ENCODE measurements at regions not wholly inside any gene's neighbourhood (a gene's known extent, or its start where the extent isn't known, plus 50 kb on each side); places are given as distances from the start of the nearest gene placed in this dataset.

GRCh38 chr10:131814567-131815265, 86.1 kb upstream of the PPP2R2D start:
- no peak for DNase-seq (ENCODE audit: low spot score)
- no peaks in the 10 kb centered on the region for H3K36me3 ChIP-seq (ENCODE audit: low read depth)
- no peaks in the 10 kb centered on the region for H3K9me3 ChIP-seq (ENCODE audit: severe bottlenecking)
- H3K27me3 ChIP-seq (ENCODE audit: insufficient read depth, poor library complexity, severe bottlenecking): peaks cover 5% of the 10 kb centered on the region
- H3K4me3 ChIP-seq (ENCODE audit: severe bottlenecking): no peak overlapping the region
- H3K27ac ChIP-seq (ENCODE audit: poor library complexity, severe bottlenecking): no peak overlapping the region
- TF ChIP-seq, protein P1, sequence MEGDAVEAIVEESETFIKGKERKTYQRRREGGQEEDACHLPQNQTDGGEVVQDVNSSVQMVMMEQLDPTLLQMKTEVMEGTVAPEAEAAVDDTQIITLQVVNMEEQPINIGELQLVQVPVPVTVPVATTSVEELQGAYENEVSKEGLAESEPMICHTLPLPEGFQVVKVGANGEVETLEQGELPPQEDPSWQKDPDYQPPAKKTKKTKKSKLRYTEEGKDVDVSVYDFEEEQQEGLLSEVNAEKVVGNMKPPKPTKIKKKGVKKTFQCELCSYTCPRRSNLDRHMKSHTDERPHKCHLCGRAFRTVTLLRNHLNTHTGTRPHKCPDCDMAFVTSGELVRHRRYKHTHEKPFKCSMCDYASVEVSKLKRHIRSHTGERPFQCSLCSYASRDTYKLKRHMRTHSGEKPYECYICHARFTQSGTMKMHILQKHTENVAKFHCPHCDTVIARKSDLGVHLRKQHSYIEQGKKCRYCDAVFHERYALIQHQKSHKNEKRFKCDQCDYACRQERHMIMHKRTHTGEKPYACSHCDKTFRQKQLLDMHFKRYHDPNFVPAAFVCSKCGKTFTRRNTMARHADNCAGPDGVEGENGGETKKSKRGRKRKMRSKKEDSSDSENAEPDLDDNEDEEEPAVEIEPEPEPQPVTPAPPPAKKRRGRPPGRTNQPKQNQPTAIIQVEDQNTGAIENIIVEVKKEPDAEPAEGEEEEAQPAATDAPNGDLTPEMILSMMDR (IDR thresholded peaks at IDR 0.05; ENCODE audit: poor library complexity, severe bottlenecking): no peak
- no peak for ATAC-seq (ENCODE audit: low read depth)
- no peaks in the 10 kb centered on the region for H3K4me1 ChIP-seq (ENCODE audit: insufficient read depth, poor library complexity, severe bottlenecking)

DNA sequence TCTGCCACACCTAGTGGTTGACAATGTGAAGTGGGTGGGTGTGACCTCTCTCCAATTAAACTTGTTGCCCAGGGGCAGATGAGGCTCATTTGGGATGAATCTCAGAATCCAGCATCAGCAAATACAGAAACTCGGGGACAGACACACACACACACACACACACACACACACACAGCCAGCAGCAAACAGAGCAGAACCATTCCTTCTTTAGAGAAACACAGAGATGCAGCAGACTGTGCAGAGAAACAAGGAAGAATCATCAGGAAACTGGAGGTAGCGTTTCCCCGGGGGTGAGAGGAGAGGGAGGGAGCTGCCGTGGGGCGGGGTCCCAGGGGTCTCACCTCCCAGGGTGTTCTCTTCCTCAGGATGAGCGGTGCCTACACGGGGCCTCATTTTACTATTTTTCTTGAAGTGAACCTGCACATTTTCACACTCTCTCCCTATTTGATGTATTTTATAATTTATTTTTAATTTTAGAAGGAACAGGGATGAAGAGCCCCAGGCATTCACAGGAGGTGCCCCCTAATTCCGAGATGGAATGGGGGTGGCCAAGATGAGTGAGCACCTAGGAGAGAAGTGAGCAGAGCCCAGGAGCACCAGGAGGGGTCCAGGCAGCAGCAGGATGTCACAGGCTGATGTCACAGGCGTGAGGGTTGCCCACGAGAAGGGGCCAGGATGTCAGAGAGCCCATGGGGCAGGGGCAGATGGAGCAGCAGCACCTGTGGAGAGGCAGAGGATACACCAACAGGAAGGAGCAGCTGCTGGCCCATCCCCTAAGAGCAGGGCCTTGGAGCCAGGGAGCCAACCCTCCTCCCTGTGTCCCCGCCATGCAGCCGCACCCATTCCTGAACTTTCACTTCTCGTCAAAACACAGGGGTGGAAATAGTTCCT, 85.3 kb upstream of the PPP2R2D start:
- DNase-seq (ENCODE audit: low spot score): no peak
- Histone ChIP-seq H3K36me3 (ENCODE audit: low read depth) (no peaks in the 10 kb centered on the region), H3K9me3 (ENCODE audit: severe bottlenecking) (no peaks in the 10 kb centered on the region), H3K4me3 (ENCODE audit: severe bottlenecking) (no peak overlapping the region), H3K27me3 (ENCODE audit: insufficient read depth, poor library complexity, severe bottlenecking) (peaks cover 4% of the 10 kb centered on the region), H3K4me1 (ENCODE audit: insufficient read depth, poor library complexity, severe bottlenecking) (no peaks in the 10 kb centered on the region), H3K27ac (ENCODE audit: poor library complexity, severe bottlenecking) (no peak overlapping the region)
- ATAC-seq (ENCODE audit: low read depth): no peak
- TF ChIP-seq, protein P1 (IDR thresholded peaks at IDR 0.05; ENCODE audit: poor library complexity, severe bottlenecking): no peak

DNA sequence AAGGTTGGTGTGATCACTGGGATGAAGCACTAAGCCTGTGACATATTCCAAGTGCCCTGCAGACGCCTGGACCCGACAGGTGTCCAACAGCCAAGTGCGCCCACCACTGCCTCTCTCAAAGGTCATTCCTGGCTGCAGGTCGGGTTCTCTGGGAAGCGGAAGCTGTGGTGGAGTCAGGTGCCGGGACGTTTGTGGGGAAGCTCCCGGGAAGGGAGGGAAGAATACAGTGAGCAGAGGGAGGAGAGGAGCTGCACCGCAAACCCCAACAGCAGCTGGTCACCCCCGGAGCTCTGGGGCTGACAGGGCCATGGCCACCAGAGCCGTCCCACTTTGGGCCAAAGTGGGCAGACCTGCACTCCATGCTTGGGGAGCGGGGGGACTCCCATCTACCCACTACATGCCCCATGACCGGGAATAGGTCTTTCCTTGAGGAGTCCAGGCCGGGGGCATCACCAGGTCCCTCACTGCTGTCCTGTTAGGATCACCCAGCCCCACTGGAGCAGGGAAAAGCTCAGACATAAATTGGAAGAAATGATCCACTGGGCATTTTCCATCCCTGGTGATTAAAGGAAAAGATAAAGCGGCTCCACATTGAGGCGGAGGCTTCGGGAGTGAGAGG, 84.5 kb upstream of the PPP2R2D start:
- Histone ChIP-seq H3K4me1 (ENCODE audit: insufficient read depth, poor library complexity, severe bottlenecking) (no peaks in the 10 kb centered on the region), H3K27ac (ENCODE audit: poor library complexity, severe bottlenecking) (no peak overlapping the region), H3K27me3 (ENCODE audit: insufficient read depth, poor library complexity, severe bottlenecking) (peaks cover 4% of the 10 kb centered on the region), H3K36me3 (ENCODE audit: low read depth) (no peaks in the 10 kb centered on the region), H3K4me3 (ENCODE audit: severe bottlenecking) (no peak overlapping the region), H3K9me3 (ENCODE audit: severe bottlenecking) (no peaks in the 10 kb centered on the region)
- DNase-seq (ENCODE audit: low spot score) (no peak), ATAC-seq (ENCODE audit: low read depth) (no peak)
- TF ChIP-seq, protein P1 (IDR thresholded peaks at IDR 0.05; ENCODE audit: poor library complexity, severe bottlenecking): no peak

GRCh38 chr10:131816941-131817700, 83.7 kb upstream of the PPP2R2D start:
- H3K4me1 ChIP-seq (ENCODE audit: insufficient read depth, poor library complexity, severe bottlenecking): no peaks in the 10 kb centered on the region
- no peaks in the 10 kb centered on the region for H3K36me3 ChIP-seq (ENCODE audit: low read depth)
- H3K4me3 ChIP-seq (ENCODE audit: severe bottlenecking): no peak overlapping the region
- no peaks in the 10 kb centered on the region for H3K9me3 ChIP-seq (ENCODE audit: severe bottlenecking)
- TF ChIP-seq, protein P1 (IDR thresholded peaks at IDR 0.05; ENCODE audit: poor library complexity, severe bottlenecking): no peak
- no peak overlapping the region for H3K27ac ChIP-seq (ENCODE audit: poor library complexity, severe bottlenecking)
- no peak for ATAC-seq (ENCODE audit: low read depth)
- H3K27me3 ChIP-seq (ENCODE audit: insufficient read depth, poor library complexity, severe bottlenecking): peaks cover 4% of the 10 kb centered on the region
- DNase-seq (ENCODE audit: low spot score): no peak
